ENCODE measurements at regions not wholly inside any gene's neighbourhood (a gene's known extent, or its start where the extent isn't known, plus 50 kb on each side); places are given as distances from the start of the nearest gene placed in this dataset.

GRCh38 chr14:101361044-101361443 is 200.3 kb upstream of the DIO3 start:
- Histone ChIP-seq H3K27ac (ENCODE audit: low read depth in 2 of 2, low read length in 1 of 2) (no peak overlapping the region), H3K4me1 (ENCODE audit: control insufficient read depth in 1 of 2, insufficient read depth in 2 of 2, low read depth in 1 of 2, low read length in 1 of 2) (peaks cover 0 to 9% of the 10 kb centered on the region in 2 experiments; a peak in 1 of 4 replicates), H3K9me3 (no peaks in the 10 kb centered on the region), H3K9ac (no peak overlapping the region), H3K36me3 (replicated peaks in 1 of 2; ENCODE audit: control insufficient read depth in 1 of 2, insufficient read depth in 2 of 2, low read length in 1 of 2) (no peaks in the 10 kb centered on the region), H2AFZ (ENCODE audit: low read depth) (no peak overlapping the region), H3K9me2 (no peaks in the 10 kb centered on the region), H3K79me2 (ENCODE audit: insufficient read depth) (no peaks in the 10 kb centered on the region), H3K27me3 (ENCODE audit: insufficient read depth) (no peaks in the 10 kb centered on the region), H3F3A (replicated peaks; ENCODE audit: insufficient read depth) (no peaks in the 10 kb centered on the region), H3K4me2 (no peak overlapping the region), H4K20me1 (ENCODE audit: insufficient read depth) (no peaks in the 10 kb centered on the region), H3K4me3 (ENCODE audit: low read depth in 2 of 2, low read length in 1 of 2) (no peak overlapping the region)
- POLR2A ChIA-PET, result no interaction called here
- CTCF ChIA-PET, result no interaction called here
- no peak for TF ChIP-seq ELF1 (IDR thresholded peaks at IDR 0.05)
- no peak for TF ChIP-seq NFIC (IDR thresholded peaks at IDR 0.05; ENCODE audit: borderline replicate concordance)
- TF ChIP-seq, protein P1, sequence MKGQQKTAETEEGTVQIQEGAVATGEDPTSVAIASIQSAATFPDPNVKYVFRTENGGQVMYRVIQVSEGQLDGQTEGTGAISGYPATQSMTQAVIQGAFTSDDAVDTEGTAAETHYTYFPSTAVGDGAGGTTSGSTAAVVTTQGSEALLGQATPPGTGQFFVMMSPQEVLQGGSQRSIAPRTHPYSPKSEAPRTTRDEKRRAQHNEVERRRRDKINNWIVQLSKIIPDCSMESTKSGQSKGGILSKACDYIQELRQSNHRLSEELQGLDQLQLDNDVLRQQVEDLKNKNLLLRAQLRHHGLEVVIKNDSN (IDR thresholded peaks at IDR 0.05; ENCODE audit: borderline replicate concordance, low read depth), result no peak
- TF ChIP-seq TAF1 (IDR thresholded peaks at IDR 0.05; ENCODE audit: borderline replicate concordance, low read depth, low read length), result no peak
- no peak for TF ChIP-seq SIN3A (IDR thresholded peaks at IDR 0.05; ENCODE audit: borderline replicate concordance, low read depth, low read length)
- no peak for TF ChIP-seq TCF12 (IDR thresholded peaks at IDR 0.05)
- TF ChIP-seq, protein P2, sequence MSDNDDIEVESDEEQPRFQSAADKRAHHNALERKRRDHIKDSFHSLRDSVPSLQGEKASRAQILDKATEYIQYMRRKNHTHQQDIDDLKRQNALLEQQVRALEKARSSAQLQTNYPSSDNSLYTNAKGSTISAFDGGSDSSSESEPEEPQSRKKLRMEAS (IDR thresholded peaks at IDR 0.05; ENCODE audit: low read depth), result no peak
- TF ChIP-seq RFX5 (IDR thresholded peaks at IDR 0.05; ENCODE audit: low read length), result no peak
- no peak for TF ChIP-seq RXRA (IDR thresholded peaks at IDR 0.05; ENCODE audit: borderline replicate concordance, low read depth)
- TF ChIP-seq RCOR1 (IDR thresholded peaks at IDR 0.05; ENCODE audit: low read length), result no peak
- 71% methylated on average over 12 of the region's 16 CpGs for WGBS (ENCODE audit: low lambda C conversion rate)
- no peak for DNase-seq

- ChIA-PET POLR2A (no interaction called here), CTCF (no interaction called here)
- Histone ChIP-seq H3K4me1 (ENCODE audit: control insufficient read depth in 1 of 2, insufficient read depth in 2 of 2, low read depth in 1 of 2, low read length in 1 of 2) (peaks cover 0 to 9% of the 10 kb centered on the region in 2 experiments; a peak in 1 of 4 replicates), H3K27me3 (ENCODE audit: insufficient read depth) (no peaks in the 10 kb centered on the region), H3K4me3 (ENCODE audit: low read depth in 2 of 2, low read length in 1 of 2) (no peak overlapping the region), H3K9ac (no peak overlapping the region), H3K27ac (ENCODE audit: low read depth in 2 of 2, low read length in 1 of 2) (no peak overlapping the region), H3K9me2 (no peaks in the 10 kb centered on the region), H3K36me3 (replicated peaks in 1 of 2; ENCODE audit: control insufficient read depth in 1 of 2, insufficient read depth in 2 of 2, low read length in 1 of 2) (no peaks in the 10 kb centered on the region), H4K20me1 (ENCODE audit: insufficient read depth) (no peaks in the 10 kb centered on the region), H2AFZ (ENCODE audit: low read depth) (no peak overlapping the region), H3K9me3 (no peaks in the 10 kb centered on the region), H3K79me2 (ENCODE audit: insufficient read depth) (no peaks in the 10 kb centered on the region), H3F3A (replicated peaks; ENCODE audit: insufficient read depth) (no peaks in the 10 kb centered on the region), H3K4me2 (no peak overlapping the region)
- TF ChIP-seq TAF1 (IDR thresholded peaks at IDR 0.05; ENCODE audit: borderline replicate concordance, low read depth, low read length), result no peak
- no peak for TF ChIP-seq CHD2 (IDR thresholded peaks at IDR 0.05; ENCODE audit: low read length, partially characterized antibody)
- DNase-seq, result no peak
- 49% methylated on average over 20 of the region's 20 CpGs for WGBS (ENCODE audit: low lambda C conversion rate)
These were observed 199.6 kb upstream of the DIO3 start for GRCh38 chr14:101361451-101362433.

All from SK-N-SH (cell line).